Lower leg skin (tissue), 4 donors: ENCODE measurements at regions not wholly inside any gene's neighbourhood (a gene's known extent, or its start where the extent isn't known, plus 50 kb on each side); places are given as distances from the start of the nearest gene placed in this dataset.
"Not testable (repeated sequence)": the region's sequence is repeated elsewhere in the genome, so short reads cannot be mapped to it uniquely, and the experiment has no call there.

Experiments used
- DNase-seq, 2 donors: peaks; one replicate each; pipeline ENCODE4 v3.0.0-alpha.2; 2019; ENCODE audit warnings: low spot score in 2 of 2
- H3K4me3 ChIP-seq: fragments of 200-600 bp; sonication (generic); 2 replicates; pipeline ENCODE4 v1.5.1; 2017; ENCODE audit warnings: mild to moderate bottlenecking, low read depth; ENCODE audit not compliant: poor library complexity, severe bottlenecking
- POLR2A ChIP-seq, 2 donors: fragments of 450-650 bp; IDR thresholded peaks; one replicate each; pipeline ENCODE4 v1.6.1; 2016 to 2017; ENCODE audit warnings: antibody characterized with exemption in 2 of 2, mild to moderate bottlenecking in 1 of 2, moderate library complexity in 1 of 2
- WGBS, 2 donors: methylation state at CpG; one replicate each; pipeline ENCODE4 v1.1.5; 2018; 5-methylcytosine and 5-hydroxymethylcytosine counted together
- intact Hi-C: fragments of 100-400 bp; cut with DNase I; formaldehyde crosslinking; loops from one replicate; pipeline ENCODE4 v1.15.0; 2023; ENCODE audit warnings: low total_unique reads
- TF ChIP-seq, protein P1 (sequence below), 3 donors: fragments of 450-650 bp; IDR thresholded peaks; one replicate each; pipeline ENCODE4 v1.5.1; 2016; ENCODE audit warnings: antibody characterized with exemption in 3 of 3, mild to moderate bottlenecking in 3 of 3, moderate library complexity in 2 of 3

DNA sequence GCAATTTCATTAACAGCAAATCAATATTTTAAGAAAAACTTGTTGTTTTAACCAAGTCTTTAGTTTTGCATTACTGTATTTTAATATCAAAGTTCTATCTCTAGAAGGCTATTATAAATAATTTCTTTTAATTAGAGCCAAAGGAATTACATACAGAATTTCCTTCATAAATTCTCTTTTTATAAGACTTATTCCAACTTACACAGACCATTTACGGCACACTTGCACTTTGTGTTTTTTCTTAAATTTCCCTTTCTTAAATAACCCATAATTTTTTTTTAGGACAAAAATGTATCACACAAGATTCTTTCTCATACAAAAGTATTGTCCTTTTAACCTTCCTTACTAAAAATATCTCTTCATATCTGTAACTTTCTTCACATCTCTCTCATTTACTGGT, 458.5 kb upstream of the CHRM3 start:
- no peak for TF ChIP-seq POLR2A (IDR thresholded peaks at IDR 0.05)
- TF ChIP-seq, protein P1, sequence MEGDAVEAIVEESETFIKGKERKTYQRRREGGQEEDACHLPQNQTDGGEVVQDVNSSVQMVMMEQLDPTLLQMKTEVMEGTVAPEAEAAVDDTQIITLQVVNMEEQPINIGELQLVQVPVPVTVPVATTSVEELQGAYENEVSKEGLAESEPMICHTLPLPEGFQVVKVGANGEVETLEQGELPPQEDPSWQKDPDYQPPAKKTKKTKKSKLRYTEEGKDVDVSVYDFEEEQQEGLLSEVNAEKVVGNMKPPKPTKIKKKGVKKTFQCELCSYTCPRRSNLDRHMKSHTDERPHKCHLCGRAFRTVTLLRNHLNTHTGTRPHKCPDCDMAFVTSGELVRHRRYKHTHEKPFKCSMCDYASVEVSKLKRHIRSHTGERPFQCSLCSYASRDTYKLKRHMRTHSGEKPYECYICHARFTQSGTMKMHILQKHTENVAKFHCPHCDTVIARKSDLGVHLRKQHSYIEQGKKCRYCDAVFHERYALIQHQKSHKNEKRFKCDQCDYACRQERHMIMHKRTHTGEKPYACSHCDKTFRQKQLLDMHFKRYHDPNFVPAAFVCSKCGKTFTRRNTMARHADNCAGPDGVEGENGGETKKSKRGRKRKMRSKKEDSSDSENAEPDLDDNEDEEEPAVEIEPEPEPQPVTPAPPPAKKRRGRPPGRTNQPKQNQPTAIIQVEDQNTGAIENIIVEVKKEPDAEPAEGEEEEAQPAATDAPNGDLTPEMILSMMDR (IDR thresholded peaks at IDR 0.05), result no peak
- no peak overlapping the region for H3K4me3 ChIP-seq
- no peak for DNase-seq
- intact Hi-C loops, result no loop called here
- WGBS, 2 donors, result 94 to 98% methylated on average over 1 of the region's 1 CpG

DNA sequence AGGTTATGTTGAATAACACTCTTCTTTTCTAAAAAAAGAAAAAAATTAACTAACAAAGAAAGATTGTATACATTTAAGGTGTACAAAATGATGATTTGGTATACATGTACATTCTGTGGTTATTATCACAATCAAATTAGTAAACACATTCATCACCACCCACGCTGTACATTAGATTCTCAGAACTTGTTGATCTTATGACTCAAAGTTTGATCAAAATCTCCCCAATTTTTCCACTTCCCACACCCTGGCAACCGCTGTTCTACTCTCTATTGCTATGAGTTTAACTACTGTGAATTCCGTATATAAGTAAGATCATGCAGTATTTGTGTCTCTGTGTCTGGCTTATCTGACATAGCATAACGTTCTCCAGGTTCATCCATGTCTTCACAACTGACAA, 469.5 kb upstream of the CHRM3 start:
- intact Hi-C loops, result no loop called here
- TF ChIP-seq, protein P1 (IDR thresholded peaks at IDR 0.05), result no peak
- no peak for TF ChIP-seq POLR2A (IDR thresholded peaks at IDR 0.05)
- 77% methylated on average over 4 of the region's 4 CpGs for WGBS, 2 donors
- no peak overlapping the region for H3K4me3 ChIP-seq
- DNase-seq, result no peak

DNA sequence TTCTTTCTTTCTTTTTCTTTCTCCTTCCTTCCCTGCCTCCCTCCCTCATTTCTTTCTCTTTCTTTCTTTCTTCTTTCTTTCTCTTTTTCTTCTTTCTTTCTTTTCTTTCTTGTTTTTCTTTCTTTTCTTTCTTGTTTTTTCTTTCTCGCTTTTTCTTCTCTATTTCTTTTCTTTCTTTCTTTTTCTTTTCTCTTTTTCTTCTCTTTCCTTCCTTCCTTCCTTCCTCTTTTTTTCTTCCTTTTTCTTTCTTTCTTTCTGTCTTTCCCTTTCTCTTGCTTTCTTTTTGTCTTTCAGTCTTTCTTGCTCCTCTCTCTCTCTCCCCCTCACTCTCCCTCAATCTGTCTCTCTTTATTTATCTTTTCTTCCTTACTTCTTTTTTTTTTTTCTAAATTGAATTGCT, 472.0 kb upstream of the CHRM3 start:
- intact Hi-C loops, result no loop called here
- no peak overlapping the region for H3K4me3 ChIP-seq
- WGBS, 2 donors, result 77 to 93% methylated on average over 1 of the region's 1 CpG
- TF ChIP-seq POLR2A (IDR thresholded peaks at IDR 0.05), result no peak
- TF ChIP-seq, protein P1 (IDR thresholded peaks at IDR 0.05), result no peak
- DNase-seq, result no peak

DNA sequence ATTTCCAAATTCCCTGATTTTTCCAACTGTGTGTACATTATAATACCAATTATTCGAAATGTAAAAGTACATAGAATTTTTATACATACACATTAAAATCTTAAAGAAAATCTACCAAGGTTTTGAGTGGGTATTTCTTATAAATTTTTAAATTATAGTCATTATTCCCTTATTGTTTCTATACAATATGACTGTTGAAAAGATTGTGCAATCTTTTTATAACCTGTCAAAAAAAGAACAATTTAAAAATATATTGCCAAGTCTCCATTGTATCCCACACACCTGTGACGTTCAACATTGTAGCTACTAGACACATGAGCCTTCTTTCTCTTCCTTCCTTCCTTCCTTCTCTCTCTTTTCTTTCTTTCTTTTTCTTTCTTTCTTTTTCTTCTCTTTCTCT, 473.2 kb upstream of the CHRM3 start:
- WGBS, 2 donors, result 60 to 67% methylated on average over 2 of the region's 2 CpGs
- no peak for TF ChIP-seq POLR2A (IDR thresholded peaks at IDR 0.05)
- TF ChIP-seq, protein P1 (IDR thresholded peaks at IDR 0.05), result no peak
- intact Hi-C loops, result no loop called here
- H3K4me3 ChIP-seq, result no peak overlapping the region
- DNase-seq, result no peak

DNA sequence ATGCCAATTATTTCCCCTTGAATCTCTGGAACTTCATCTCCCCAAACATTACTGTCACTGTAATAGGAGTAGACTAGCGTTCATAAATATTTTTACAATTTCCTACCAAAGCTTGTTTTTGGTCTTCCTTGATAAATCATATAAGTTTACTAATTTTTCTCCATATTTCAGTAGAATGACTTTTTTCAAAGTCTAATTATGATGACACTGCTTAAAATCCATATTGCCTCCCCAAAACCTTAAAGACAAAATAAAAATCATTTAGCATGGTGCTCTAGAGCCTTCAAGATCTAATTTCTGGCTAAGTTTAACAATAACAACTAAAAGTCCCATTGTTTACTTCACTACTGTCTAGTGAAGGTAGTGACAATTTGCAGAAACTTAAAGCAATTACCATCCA, 474.2 kb upstream of the CHRM3 start:
- 81 to 94% methylated on average over 1 of the region's 1 CpG for WGBS, 2 donors
- H3K4me3 ChIP-seq, result no peak overlapping the region
- intact Hi-C loops, result no loop called here
- TF ChIP-seq, protein P1 (IDR thresholded peaks at IDR 0.05), result no peak
- TF ChIP-seq POLR2A (IDR thresholded peaks at IDR 0.05), result no peak
- no peak for DNase-seq

DNA sequence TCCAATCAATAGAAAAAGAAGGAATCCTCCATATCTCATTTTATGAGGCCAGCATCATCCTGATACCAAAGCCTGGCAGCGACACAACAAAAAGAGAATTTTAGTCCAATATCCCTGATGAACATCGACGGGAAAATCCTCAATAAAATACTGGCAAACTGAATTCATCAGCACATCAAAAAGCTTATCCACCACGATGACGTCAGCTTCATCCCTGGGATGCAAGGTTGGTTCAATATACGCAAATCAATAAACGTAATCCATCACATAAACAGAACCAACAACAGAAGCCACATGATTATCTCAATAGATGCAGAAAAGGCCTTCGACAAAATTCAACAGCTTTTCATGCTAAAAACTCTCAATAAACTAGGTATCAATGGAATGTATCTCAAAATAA, 483.6 kb upstream of the CHRM3 start:
- DNase-seq, H3K4me3 ChIP-seq, intact Hi-C loops: not testable (repeated sequence)
- WGBS, 2 donors, result 89 to 93% methylated on average over 8 of the region's 8 CpGs
